GM19372 (cell line): ENCODE measurements at regions not wholly inside any gene's neighbourhood (a gene's known extent, or its start where the extent isn't known, plus 50 kb on each side); places are given as distances from the start of the nearest gene placed in this dataset.

Source experiments
- ATAC-seq: cut with Tn5 transposase; IDR thresholded peaks from one replicate; pipeline ENCODE4 v1.9.1; 2021; ENCODE audit warnings: mild to moderate bottlenecking, low read depth, moderate library complexity; ENCODE audit not compliant: unreplicated experiment

DNA sequence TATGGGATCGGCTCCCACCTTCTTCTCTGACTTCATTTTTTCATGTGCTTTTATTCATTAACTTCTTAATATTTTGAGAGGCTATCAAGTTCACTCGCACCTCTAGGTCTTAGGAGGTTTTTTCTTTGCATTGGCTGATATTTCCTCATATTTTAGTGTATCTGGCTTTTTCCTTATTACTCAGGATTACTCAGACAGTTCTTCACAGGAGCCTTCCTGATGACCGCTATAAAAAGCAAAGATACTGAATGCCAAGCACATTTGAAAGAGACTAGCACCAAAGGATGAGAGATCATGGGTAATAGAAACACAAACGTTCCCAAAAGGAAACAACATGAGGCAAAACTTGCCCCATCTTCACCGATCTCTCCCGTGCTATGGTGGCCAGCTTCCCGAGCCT lies 409.2 kb upstream of the KLF6 start:
- no peak for ATAC-seq

DNA sequence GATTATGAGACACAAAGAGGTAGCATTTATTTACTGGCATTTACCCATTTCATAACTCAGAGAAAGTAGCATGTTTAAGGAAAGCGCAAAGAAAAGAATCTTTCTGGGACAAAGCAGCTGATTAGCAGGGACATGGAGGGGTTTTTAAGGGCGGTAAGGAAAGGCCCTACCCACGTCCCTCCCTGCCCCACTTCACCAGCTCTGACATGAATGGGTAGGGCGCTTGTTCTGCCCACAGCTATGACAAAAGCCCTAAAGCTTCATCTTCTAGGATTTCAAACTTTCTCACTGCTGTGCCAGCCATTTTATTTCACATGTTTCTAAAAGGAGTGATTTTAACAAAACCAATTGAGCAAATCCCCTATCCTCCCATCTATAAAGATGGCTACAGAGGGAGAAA lies 406.9 kb upstream of the KLF6 start:
- no peak for ATAC-seq

DNA sequence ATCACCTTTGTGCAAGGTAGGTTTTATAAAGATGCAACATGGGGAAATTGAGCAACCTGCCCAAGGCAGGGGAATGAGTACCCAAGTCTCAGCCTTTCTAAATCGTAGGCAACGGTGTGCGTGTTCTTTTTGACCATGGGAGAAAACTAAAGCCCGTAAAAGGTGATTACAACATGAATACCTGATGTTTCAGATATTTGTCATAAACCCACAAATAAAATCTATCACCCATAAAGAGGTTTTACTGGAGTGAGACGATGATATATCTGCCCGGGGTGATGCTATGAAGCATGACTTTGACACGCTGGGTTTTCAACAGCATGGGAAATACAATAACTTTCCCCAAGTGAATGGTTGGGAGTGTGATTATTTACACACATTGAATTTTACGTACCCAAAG lies 406.3 kb upstream of the KLF6 start:
- no peak for ATAC-seq

DNA sequence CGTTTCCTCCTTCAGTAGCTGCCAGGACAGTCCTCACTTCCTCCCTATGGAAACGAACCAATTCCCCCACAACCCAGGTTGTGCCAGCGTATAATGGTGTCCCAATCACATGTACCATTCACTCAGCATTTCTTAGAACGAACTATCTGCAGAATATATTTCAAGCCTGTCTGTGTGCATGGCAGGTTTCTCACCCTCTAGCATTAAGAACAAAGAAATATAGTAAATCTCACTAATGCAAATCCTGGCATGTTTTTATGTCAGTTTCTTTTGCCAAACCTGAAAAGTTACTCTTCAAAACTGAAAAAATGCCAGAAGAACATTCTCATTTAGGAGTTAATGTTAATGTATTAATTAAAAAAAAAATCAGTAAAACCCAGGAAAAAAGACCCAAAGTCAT lies 405.9 kb upstream of the KLF6 start:
- ATAC-seq, result no peak

DNA sequence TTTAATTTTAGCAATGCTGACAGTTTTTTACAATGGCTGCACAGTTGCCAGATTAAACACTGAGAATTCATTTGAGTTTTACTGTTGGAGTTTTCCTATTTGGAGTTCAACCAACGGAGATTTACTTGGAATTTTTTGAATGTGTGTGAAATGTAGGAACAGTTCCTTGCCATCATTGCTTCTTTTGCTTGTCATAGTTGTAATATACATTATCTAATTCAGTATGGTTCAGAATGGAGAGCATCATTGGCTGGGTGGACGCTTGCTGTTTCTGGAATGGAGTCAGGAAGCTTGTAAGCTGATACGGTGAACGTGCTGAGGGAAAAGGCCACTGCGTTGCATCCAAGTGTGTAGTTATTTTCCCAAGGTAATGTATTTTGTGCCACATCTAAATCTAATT lies 404.3 kb upstream of the KLF6 start:
- ATAC-seq, result no peak

DNA sequence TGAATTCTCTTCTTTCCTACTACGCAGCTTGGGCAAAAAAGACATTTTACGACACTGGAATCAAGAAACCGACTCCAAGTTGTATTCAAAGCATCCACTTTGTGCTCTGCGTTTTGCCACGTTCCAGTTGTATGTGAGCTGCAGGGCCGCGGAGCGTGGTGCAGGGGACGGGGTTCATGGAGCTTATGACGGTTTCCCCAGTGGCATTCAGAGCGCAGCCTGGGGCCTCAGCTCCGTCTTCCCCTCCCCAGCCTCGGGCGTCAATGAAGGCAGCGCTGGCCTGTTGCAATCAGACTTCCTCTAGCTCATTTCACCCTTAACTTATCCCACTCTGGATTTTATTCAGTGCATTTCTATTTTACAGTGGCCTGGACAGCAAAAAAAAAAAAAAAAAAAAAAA lies 403.4 kb upstream of the KLF6 start:
- no peak for ATAC-seq

DNA sequence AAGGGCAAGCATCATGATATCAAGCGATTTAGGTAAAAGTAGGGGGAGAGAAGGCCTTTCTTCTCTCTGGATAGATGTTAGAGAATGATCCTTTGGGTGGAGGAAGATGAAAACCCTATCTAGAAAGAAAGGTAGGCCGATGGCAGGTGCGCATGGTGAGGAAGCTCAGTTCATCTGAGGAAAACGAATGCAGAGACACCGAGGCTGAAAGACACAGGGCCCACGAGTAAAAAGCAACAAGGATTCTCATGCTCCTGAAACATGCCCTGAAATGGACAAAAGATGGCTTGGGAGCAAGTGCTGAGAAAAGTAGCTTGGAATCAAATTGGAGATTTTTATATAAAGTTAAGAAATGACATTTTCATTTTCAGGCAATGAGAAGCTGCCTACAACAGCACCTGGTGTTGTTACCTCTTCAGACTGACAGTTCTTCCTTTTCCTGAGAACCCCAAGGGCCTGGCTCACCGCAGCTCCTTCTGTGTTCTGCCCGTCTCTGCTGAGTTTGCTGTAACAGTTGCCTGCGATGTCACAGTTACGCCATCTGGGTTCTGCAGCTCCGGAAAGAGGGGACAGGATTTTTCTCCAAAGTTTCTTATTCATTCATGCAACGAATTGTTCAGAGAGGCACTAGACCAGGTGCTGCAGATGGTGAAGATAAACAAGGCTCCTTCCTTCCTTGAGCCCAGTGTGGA lies 402.0 kb upstream of the KLF6 start:
- no peak for ATAC-seq

DNA sequence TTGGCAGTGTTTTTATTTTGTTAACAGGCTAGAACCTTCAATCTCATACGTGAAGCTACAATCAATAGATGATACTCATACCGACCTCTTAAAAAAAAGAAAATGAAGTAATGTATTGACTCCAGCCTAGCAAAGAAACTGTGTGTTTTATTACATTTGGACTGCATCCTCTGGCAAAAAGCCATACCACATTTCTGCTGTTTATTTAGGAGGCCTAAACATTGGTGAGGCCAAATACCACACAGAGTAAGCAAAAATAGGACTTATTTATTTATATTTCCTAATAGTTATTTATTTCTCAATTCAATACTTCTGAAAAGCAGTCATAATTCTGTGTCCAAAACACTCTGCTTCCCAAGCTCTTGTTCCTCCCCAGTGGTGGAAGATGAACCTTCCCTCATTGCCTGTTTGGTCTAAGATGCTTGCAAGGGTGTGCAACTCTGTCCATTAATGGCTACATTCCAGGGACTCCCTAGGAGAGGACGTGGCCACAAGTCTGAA lies 398.8 kb upstream of the KLF6 start:
- ATAC-seq, result no peak

DNA sequence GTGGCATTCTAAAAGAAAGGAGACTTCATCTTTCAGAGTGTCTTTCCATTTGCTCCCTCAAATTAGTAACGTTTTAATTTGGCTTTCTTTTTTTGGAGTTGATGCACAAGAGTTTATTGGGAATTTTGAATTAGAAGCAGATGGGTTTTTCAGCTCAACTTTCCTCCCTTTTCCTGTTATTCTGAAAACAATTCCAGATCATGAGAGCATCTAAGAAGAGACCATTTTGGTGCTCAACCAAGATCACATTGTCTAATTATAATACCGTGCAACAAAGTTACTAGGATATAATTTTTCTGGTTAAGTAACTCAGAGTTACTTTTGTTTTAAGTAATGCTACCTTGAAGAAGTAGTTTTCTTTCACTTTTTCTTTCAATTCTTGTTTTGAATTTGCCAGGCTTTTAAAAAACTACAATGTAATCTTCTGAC lies 396.6 kb upstream of the KLF6 start:
- ATAC-seq, result no peak

DNA sequence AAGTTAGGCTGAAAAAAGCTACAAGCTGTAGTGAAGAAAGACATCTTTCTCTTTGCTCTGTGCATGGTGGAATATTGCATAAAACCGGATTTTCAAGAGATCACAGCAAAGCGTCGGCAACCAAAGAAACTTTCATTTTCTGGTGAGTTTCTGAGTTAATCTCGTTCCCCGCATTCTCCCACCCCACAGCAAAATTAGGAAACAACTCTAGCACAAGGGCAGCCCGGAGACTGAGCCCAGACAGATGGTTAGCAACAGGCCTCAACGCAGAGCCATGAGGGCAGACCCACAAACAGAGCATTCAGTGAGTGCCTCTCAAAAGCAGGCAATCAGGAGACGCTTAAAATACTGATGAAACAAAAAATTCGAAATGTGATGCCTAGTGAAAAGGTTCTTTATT lies 396.1 kb upstream of the KLF6 start:
- ATAC-seq, result no peak

DNA sequence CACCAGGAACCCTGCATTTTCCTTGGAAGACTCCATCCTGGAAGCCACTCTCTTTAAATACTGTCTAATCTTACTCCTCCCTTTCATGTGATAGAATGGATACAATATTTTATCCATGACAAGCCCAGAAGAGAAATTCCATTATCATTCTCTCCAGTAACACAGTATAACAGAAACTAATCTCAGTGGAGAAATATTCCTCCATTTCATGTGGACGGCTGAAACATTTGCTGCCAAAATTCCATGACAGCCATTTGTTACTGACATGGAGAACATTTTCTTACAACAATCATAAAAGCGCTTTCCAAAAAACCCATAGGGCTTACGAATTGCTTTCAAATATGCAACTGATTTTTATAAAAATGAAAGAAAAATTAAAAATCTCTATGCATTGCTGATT lies 392.8 kb upstream of the KLF6 start:
- ATAC-seq, result no peak

DNA sequence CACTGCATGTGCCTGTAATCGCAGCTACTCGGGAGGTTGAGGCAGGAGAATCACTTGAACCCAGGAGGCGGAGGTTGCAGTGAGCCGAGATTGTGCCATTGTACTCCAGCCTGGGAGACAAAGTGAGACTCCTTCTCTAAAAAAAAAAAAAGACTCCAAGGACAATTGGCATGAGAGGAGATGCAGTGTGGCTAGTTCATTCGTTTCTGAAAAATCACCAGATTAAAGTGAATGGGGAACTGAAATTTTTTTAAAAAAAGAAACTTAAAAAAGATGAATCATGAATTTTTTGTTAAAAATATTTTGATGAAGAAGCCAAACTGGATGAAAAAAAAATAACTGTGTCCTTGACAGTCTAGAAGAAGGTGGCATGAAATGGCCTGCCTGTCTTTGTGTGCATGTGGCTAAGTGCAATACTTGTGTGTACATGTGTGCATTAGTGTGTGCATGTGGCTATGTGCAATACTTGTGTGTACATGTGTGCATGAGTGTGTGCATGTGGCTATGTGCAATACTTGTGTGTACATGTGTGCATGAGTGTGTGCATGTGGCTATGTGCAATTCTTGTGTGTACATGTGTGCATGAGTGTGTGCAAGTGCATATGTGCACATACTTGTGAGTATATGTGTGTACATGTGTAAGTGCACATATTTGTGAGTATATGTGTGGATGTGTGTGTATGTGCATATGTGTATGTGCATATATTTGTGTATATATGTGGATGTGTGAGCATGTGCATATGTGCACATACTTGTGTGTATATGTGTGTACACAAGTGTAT lies 391.7 kb upstream of the KLF6 start:
- ATAC-seq, result peak; percentile 15

DNA sequence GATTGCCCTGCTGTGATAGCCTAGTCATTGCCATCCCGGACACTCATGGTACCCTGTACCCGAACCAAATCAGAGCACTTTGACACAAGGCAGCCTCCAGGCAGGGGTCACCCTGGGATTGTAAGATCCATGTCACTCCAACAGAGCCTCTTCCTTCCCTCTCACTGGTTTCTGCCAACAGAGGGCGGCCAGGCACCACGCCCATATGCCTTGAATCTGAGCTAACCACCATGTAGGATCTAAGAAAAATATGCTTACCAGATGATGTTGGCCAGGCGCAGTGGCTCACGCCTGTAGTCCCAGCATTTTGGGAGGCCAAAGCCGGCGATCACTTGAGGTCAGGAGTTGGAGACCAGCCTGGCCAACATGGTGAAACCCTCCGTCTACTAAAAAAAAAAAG lies 389.2 kb upstream of the KLF6 start:
- ATAC-seq, result no peak

DNA sequence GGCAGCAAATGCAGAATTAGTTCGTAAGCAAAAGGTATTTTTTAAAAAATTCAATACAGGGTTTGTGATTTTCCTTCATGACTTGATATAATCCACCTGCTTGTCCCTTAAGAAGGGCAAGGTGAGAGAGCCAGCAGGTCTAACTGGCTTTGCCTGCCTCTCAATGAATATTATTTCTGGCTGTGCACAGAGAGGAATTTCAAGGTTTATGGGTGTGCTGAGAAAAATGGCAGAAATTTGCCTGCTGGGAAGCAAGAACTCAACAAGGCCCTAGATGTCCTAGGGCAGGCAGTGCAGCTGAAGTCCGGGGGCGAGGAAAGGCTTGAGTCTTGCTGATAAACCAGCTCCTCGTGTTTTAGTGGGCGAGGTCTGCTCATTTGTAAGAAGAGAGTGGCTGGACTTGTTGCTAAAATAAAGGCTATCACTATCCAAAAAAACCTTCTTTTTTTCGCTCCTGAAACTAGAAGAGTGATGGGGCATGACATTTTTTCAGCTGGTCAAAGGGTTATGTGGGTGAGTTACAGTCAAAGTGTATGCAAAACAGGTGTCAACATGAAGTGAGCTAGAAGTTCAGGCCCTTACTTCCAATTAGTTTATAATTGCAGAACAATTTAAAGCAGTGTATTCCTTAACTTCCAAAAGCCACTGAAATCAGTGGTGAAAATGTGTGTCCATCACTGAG lies 385.8 kb upstream of the KLF6 start:
- no peak for ATAC-seq

DNA sequence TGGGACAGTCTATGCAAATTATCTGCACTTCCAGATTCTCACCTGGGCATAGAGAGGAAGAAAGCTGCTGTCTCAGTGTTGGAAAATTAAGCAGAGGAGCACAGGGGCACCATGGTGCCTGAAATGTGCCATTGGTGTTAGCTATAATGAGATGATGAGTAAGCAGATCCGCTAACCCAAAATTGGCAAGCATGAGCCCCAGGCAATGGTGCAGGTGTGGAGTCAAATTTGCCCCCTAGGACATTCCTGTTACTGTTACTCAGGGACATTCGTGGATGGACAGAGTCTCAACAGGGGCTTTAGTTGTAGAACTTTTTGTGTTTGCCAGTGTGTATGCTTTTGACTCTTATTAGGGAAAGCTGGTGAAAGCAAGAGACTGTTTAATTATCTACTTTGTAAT lies 385.2 kb upstream of the KLF6 start:
- no peak for ATAC-seq

DNA sequence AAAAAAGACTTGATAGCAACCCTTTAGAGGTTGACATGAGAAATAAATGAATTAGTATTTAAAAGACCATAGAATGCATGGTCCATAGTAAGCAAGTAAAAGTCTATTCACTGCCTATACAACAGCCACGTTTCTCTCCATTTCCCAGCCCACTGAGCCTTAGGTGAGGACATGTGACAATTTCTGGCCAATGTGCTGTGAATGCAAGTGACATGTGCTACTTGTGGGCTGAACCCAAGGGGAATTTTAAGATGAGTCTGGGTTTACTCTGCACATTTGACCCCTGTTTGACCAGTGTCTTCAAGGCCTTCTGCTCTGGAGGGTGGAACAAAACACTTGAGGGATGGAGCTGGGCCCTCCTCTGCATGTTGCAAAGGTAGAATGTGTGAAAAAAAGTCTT lies 384.4 kb upstream of the KLF6 start:
- ATAC-seq, result no peak

DNA sequence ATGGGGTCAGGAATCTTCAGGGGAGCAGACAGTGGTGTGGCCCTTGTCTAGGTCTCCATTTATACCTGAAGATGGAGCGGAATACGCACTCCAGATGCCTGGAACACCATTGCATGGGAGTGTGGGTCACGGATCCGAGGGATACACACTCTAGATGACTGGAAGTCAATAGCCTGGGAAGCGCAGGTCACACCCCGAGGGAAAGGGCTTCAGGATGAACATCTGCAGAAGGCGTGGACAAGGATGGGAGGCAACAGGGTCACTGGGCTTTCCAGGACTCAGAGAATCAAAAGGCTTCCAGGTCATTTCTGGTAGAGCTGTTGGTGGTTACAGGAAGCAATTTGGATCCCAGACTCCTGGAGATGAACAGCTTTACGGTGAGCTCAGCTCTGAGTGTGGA lies 382.2 kb upstream of the KLF6 start:
- no peak for ATAC-seq

DNA sequence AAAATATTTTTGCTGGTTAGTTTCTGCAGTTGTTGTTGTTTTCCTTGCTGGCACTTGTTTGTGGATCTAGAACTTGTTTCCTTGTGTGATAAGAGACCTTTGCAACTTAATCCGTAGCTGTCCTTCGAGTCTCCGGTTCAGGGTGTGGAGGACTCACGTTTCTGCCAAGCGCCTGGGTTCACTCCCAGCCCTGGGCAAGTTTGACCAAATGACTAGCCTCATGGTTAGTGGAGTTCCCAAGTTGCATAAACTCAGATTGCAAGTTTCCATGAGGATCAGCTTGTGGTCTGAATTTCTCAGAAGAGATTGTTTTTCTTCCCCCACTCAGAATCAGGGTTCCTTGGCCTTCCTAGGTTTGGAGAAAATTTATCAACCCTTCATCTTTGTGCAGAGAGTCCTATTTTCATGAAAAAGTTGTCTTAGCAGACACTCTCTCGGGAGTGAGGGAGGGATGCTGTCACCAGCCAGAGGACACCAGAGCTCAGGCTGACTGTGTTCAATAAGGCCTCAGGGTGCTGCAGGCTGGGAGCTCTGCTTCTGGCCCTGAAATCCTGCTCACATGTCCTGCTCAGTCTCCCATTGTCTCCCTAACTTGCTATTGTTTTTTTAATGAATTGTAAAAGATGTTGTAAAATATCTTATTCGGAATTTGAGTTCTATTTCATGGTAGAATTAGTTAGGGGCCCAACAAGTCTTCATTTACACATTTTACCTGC lies 377.7 kb upstream of the KLF6 start:
- no peak for ATAC-seq

DNA sequence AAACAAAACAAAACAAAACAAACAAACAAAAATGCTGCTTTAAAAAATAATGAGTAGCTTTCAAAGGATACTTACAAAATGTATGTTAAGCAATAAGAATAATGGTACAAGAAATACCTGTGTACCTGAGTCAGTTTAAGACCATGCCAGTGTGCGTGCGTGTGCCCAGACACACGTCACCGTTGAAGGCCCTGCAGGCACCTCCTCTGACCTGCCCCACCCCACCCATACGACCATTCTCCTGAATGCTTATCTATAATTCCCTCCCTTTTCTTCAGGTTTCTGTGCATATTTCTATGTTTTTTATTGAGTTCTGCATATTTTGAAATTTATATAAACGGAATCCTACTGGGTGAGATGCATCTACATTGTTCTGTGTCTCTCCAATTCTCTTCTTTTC lies 374.2 kb upstream of the KLF6 start:
- ATAC-seq, result no peak

DNA sequence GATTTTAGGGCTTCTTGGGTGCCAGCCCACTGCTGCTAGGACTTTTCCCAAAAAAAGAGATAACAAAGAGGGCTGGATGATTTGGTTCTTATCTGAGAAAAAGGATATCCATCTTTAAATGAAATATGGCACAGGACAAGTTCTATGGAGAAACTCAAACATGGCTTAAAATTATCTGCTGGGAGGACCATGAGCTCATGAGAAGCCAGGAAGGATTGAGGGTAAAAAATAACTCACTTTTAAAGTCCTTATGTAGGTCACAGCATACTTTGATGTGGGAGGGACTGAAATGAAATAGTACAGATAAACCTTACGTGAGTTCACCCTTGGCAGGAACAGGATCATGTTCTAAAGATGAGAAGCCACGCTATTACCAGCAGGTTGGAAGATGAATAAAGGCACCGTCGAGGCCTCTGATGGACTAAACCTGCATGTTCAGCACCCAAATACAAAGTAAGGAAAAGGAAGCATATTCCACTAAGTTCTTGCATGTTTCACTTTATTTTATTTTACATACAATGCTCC lies 369.2 kb upstream of the KLF6 start:
- no peak for ATAC-seq

DNA sequence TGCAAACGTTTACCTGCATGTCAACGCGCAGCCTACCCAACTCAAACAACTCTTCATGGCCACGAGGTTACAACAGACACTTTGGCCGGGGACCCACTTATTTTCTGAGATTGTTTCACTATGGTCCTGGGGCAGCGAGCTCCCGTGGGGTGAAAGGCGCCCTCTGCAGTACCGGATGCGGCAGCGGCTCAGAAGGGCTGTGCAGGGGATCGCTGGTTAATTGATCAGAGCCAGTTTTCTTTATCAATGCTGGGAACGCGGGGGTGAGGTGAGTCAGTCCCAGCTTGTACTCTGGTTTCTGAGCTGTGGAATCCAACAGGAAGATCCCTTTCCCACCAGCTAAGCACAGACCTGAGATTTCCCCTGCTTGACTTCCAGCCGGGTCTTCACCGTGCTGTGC lies 366.5 kb upstream of the KLF6 start:
- no peak for ATAC-seq
